Cardiac muscle cell (in vitro differentiated cells and primary cell): ENCODE measurements at regions not wholly inside any gene's neighbourhood (a gene's known extent, or its start where the extent isn't known, plus 50 kb on each side); places are given as distances from the start of the nearest gene placed in this dataset.

ENCODE experiments used
- DNase-seq, 2 donors: peaks; one replicate each; pipeline versions ENCODE4 v3.0.0 to v3.0.0-alpha.2; 2010 to 2017; ENCODE audit warnings: low read depth in 1 of 2, low spot score in 1 of 2
- H3K27ac ChIP-seq: fragments of 200-600 bp; sonication (generic); 2 replicates; pipeline ENCODE4 v1.5.1; 2016
- H3K27me3 ChIP-seq: fragments of 200-600 bp; sonication (generic); 2 replicates; pipeline ENCODE4 v1.6.0; 2016; ENCODE audit warnings: control low read depth
- H3K36me3 ChIP-seq: fragments of 200-600 bp; sonication (generic); 2 replicates; pipeline ENCODE4 v1.5.1; 2016; ENCODE audit warnings: control low read depth
- H3K4me1 ChIP-seq: fragments of 200-600 bp; sonication (generic); 2 replicates; pipeline ENCODE4 v1.8.1; 2017; ENCODE audit warnings: low read depth, mild to moderate bottlenecking, mixed run types
- H3K4me3 ChIP-seq: fragments of 200-600 bp; sonication (generic); 2 replicates; pipeline ENCODE4 v1.5.1; 2016; ENCODE audit warnings: mild to moderate bottlenecking
- H3K9me3 ChIP-seq: fragments of 200-600 bp; sonication (generic); 2 replicates; pipeline ENCODE4 v1.5.1; 2017; ENCODE audit warnings: low read depth, mild to moderate bottlenecking, control low read depth
- CTCF ChIP-seq: IDR thresholded peaks from 2 replicates; pipeline ENCODE4 v1.5.1; 2012; ENCODE audit warnings: low read depth, mild to moderate bottlenecking, low read length

DNA sequence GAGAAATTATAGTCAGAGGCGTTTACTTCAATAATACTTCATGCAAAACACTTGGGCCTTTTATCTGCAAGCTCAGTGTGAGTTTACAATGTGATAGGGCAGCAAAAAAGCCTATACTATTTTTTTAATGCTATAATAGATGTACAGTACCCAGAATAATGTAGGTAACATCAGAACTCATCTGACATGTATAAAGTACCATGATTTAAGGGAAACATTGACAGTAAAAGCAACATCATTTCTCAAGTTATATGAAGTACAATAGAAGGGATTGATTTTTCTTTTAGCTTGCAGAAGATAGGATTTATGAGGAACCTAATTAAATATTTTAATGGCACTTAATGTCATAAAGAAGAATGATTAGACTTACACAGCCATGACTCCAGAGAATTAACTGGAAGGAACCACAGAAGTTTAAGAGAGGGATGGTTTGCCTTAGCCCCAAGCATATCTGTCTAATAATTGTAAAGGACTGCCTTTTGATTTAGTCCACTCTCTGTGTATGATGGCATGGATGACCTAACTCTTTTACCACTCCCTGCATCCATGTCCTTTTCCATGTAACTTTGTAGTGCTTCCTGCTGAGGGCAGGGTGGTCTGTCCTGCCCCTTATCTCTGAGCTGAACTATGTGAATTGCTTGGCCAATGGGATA lies 55.9 kb upstream of the MIS18BP1 start:
- no peak for TF ChIP-seq CTCF
- H3K4me1 ChIP-seq: no peaks in the 10 kb centered on the region
- no peak overlapping the region for H3K27ac ChIP-seq
- DNase-seq: no peak
- H3K27me3 ChIP-seq: no peaks in the 10 kb centered on the region
- no peaks in the 10 kb centered on the region for H3K9me3 ChIP-seq
- no peaks in the 10 kb centered on the region for H3K36me3 ChIP-seq
- no peak overlapping the region for H3K4me3 ChIP-seq
